IPS-15b (cell line): ENCODE measurements at regions not wholly inside any gene's neighbourhood (a gene's known extent, or its start where the extent isn't known, plus 50 kb on each side); places are given as distances from the start of the nearest gene placed in this dataset.

Experiments used
- H3K27me3 ChIP-seq: one replicate; pipeline ENCODE4 v1.6.1; 2013; ENCODE audit warnings: low read length; ENCODE audit not compliant: control insufficient read depth, insufficient read depth
- H3K36me3 ChIP-seq: one replicate; pipeline ENCODE4 v1.6.1; 2013; ENCODE audit warnings: low read length; ENCODE audit not compliant: control insufficient read depth, insufficient read depth
- H3K4me1 ChIP-seq: one replicate; pipeline ENCODE4 v1.6.1; 2013; ENCODE audit warnings: mild to moderate bottlenecking, low read length; ENCODE audit not compliant: control insufficient read depth, insufficient read depth
- H3K4me3 ChIP-seq: one replicate; pipeline ENCODE4 v1.5.1; 2013; ENCODE audit warnings: low read depth, low read length
- H3K9ac ChIP-seq: one replicate; pipeline ENCODE4 v1.6.1; 2013; ENCODE audit warnings: low read depth, mild to moderate bottlenecking, low read length
- H3K9me3 ChIP-seq: one replicate; pipeline ENCODE4 v1.6.1; 2013; ENCODE audit warnings: mild to moderate bottlenecking, low read length; ENCODE audit not compliant: control insufficient read depth, insufficient read depth

DNA sequence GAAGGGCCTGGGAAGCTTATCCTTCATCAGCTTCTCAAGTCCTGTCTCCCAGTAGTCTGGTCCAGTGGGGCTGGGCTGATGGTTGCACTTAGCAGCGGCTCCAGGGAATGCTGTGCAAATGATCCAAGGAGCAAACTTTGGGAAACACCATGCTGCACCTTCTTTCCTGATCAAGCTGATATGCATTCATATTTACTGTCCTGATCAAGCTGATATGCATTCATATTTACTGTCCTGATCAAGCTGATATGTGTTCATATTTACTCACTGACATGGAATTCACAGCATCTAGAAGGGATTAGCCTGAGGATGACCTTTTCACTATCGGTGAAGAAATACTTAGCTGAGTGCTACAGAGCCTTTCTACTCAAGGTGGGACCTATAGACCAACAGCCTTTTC, 330.7 kb downstream of the BMPER start:
- Histone ChIP-seq H3K9ac (no peak overlapping the region), H3K4me3 (no peak overlapping the region), H3K4me1 (no peaks in the 10 kb centered on the region), H3K9me3 (no peaks in the 10 kb centered on the region), H3K36me3 (no peaks in the 10 kb centered on the region), H3K27me3 (no peaks in the 10 kb centered on the region)

DNA sequence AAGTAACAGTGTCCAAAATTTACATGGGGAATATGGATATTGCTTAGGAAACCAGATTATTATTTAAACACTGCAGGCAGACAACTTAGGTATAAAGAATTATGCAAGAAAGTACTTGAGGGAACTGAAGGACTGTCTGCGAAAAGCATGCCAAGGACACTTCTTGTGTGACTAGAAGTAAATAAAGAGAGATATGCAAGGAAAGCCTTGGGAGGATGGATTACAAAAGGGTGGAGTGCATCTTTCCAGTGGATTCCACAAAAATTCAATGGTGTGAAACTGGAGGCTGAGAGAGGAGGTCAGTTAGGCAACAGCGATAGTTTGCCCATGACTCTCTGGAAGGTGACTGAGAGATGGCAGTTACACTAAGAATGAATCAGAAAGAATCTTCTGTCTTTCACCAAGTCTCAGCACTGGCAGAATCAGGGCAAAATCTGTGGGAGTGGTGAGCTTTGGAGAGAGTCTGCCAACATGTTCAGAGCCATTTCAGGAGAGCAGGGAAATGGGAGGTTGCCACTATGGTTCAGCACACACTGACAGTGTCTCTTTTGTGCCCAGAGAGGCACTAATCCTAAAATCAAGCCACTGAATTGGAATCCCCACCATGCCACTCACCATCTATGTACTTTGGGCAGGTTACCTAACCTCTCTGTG, 331.6 kb downstream of the BMPER start:
- no peaks in the 10 kb centered on the region for H3K9me3 ChIP-seq
- no peak overlapping the region for H3K9ac ChIP-seq
- no peaks in the 10 kb centered on the region for H3K27me3 ChIP-seq
- no peaks in the 10 kb centered on the region for H3K4me1 ChIP-seq
- no peak overlapping the region for H3K4me3 ChIP-seq
- no peaks in the 10 kb centered on the region for H3K36me3 ChIP-seq

DNA sequence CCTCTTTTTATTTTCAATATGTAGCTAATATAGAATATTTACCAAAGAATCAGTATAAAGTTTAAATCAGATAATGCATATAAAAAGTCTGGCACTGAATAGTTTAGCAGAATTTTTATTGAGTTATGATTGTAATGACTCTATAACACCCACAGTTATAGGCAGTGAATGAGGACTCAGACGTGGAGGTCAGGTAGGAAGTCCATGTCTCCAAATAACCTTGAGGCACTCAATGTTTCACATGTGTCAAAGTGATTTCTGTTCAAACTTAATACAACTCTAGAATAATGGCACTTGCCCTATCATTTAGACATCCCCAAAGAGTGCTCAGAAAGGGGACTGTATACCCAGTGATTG, 332.1 kb downstream of the BMPER start:
- no peaks in the 10 kb centered on the region for H3K4me1 ChIP-seq
- no peaks in the 10 kb centered on the region for H3K9me3 ChIP-seq
- no peak overlapping the region for H3K4me3 ChIP-seq
- no peak overlapping the region for H3K9ac ChIP-seq
- H3K36me3 ChIP-seq, result no peaks in the 10 kb centered on the region
- no peaks in the 10 kb centered on the region for H3K27me3 ChIP-seq

DNA sequence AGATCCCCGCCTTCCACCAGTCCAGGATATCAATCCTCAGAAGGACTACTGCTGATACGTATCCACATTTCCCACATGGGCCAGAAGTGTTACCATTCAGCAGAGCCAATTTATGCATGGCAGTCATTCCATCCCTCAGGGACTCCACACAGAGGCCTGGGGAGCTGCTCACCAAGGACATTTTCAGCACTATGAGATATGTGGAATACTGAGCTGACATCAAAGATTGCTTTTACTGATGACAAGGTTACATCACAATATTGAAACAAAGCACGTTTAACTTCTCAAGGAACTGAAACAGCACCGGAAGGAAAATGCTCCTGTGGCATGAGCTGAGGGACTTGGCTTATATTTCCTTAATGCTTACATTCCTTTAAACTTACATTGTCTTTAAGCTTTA, 335.1 kb downstream of the BMPER start:
- H3K27me3 ChIP-seq, result no peaks in the 10 kb centered on the region
- H3K9ac ChIP-seq, result no peak overlapping the region
- no peaks in the 10 kb centered on the region for H3K9me3 ChIP-seq
- no peaks in the 10 kb centered on the region for H3K36me3 ChIP-seq
- H3K4me1 ChIP-seq, result no peaks in the 10 kb centered on the region
- H3K4me3 ChIP-seq, result no peak overlapping the region

DNA sequence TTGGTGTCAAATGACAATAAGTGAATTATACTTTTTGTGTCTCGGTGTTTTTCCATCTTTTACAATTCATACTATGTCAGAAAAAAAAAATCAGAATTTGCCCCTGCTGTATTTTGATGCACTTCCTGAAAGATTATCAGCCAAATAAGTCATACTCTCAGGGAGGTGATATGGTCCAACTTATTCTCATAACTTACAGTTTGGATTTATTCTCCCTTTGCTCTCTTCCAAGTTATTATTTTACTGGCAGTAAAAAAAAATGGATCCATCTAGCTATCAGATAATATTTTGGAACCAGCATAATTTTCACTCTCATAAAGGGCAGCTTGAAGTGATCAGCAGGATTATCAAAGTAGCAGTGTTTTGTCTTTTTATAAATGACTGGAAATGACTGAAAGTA, 337.1 kb downstream of the BMPER start:
- Histone ChIP-seq H3K4me3 (no peak overlapping the region), H3K9ac (no peak overlapping the region), H3K4me1 (no peaks in the 10 kb centered on the region), H3K9me3 (no peaks in the 10 kb centered on the region), H3K27me3 (no peaks in the 10 kb centered on the region), H3K36me3 (no peaks in the 10 kb centered on the region)

DNA sequence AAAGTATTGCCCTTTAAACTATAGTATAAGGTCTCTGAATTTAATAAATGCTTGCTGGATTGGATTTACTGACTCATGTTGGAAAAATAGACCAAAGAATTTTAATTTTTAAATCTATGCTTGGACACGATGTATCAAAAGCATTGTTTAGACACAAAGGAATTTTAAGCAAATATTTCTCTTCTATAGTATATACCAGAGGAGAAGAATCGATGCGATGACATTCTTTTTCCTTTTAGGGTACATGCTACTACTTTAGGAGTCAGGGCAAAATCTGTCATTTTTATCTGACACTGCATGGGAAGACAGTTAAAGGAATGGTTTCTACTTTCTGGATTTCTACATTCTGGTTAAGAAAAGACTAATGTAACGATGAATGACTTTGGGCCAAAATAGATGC, 339.9 kb downstream of the BMPER start:
- no peaks in the 10 kb centered on the region for H3K4me1 ChIP-seq

DNA sequence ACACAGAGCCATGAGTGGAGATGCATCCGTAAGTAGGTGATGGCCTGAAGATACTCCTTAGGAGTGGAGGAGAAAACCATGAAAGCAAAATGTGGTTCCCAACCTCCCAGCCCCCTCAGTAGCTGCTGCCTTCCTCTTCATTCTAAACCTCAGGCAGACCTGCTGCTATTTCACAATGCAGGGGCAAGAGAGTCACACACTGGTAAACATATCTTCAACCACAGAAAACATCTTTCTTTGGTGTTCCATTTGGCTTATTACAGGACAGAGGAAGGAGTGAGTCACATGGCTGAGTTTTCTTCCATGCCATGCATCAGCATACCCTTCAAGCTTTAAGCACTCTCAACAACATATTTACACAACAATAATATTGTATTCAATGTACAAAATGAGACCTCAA, 342.1 kb downstream of the BMPER start:
- no peaks in the 10 kb centered on the region for H3K27me3 ChIP-seq
- H3K9ac ChIP-seq, result no peak overlapping the region
- H3K36me3 ChIP-seq, result no peaks in the 10 kb centered on the region
- no peak overlapping the region for H3K4me3 ChIP-seq
- H3K4me1 ChIP-seq, result no peaks in the 10 kb centered on the region
- H3K9me3 ChIP-seq, result no peaks in the 10 kb centered on the region

More for the DNA sequence above, 339.9 kb downstream of the BMPER start:
- Histone ChIP-seq H3K4me3 (no peak overlapping the region), H3K9me3 (no peaks in the 10 kb centered on the region), H3K9ac (no peak overlapping the region), H3K27me3 (no peaks in the 10 kb centered on the region), H3K36me3 (no peaks in the 10 kb centered on the region)

DNA sequence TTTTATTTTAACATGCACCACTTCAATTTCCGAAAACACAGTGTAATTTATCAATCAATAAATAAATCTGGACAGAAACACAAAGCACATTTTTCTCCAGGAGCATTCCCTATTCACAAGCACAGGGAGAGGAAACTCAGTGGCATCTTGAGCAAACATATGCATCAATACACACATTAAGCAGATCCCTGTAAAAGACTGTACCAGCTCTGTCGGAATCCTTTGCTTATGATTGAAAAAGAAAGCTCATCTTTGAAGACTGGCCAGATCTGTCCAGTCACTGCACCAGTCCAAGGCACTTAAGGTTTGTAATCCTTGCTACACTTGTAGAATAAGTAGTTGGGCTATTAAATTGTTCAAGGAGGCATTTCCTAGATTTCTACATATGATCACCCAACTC, 343.9 kb downstream of the BMPER start:
- no peak overlapping the region for H3K4me3 ChIP-seq
- no peaks in the 10 kb centered on the region for H3K4me1 ChIP-seq

DNA sequence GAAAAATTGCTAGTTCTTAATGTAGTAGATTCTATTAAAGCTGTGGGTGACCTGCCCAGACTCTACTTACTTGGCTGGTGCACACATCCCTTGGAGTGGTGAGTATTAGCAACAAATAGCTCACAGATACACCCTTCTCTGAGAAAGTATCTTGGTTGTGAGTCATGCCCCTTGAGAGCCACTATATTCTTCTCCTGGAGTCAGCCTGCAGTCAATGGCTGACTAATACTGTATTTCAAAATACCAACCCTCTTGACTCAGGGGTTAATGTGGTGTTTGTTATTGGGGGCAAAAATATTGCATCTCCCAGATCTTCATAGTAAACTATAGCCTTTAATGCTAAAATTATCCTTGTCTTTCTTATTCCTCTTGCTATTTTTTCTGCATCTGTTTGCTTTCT, 354.9 kb downstream of the BMPER start:
- Histone ChIP-seq H3K27me3 (no peaks in the 10 kb centered on the region), H3K9me3 (no peaks in the 10 kb centered on the region), H3K36me3 (no peaks in the 10 kb centered on the region), H3K4me1 (no peaks in the 10 kb centered on the region), H3K9ac (no peak overlapping the region), H3K4me3 (no peak overlapping the region)

More for the DNA sequence above, 343.9 kb downstream of the BMPER start:
- no peaks in the 10 kb centered on the region for H3K9me3 ChIP-seq
- H3K27me3 ChIP-seq, result no peaks in the 10 kb centered on the region
- H3K9ac ChIP-seq, result no peak overlapping the region
- H3K36me3 ChIP-seq, result no peaks in the 10 kb centered on the region

DNA sequence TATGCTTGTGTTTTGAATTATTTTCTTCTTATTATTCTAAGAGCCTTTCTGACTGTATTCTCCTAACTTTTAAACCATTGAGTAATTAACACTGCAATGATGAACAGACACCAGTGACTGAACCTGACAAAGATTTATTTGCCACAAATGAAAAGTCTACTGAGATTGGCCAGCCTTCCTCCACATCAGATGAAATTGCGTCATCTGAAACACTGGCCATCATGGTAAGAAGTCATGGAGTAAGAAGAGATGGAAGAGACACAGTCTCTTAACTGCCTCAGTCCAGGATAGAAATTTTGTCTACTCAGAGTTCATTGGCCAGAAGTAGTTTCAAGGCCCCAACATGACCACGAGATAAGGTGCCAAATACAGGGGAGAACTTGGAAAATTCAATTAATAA, 357.8 kb downstream of the BMPER start:
- Histone ChIP-seq H3K9ac (no peak overlapping the region), H3K36me3 (no peaks in the 10 kb centered on the region)

DNA sequence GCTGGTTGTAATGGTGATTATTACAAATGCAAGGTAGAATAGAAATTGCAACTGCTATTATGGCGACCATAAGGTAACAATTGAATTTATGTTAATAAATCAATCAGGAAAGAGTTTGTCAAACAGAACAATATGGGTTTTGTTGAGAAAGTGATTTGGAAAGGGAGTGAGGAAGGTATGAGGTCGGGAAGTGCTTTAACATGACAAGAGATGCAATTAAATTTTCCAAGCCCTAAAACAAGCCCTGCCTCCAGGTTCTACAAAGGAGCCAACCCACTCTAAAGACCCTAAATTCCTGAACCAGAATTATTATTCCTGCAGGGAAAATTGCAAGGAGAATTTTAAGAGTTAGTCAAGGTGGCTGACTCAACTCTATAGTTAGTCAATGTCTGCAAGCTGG, 363.7 kb downstream of the BMPER start:
- no peak overlapping the region for H3K4me3 ChIP-seq
- no peak overlapping the region for H3K9ac ChIP-seq
- H3K27me3 ChIP-seq, result no peaks in the 10 kb centered on the region
- H3K4me1 ChIP-seq, result no peaks in the 10 kb centered on the region
- H3K9me3 ChIP-seq, result no peaks in the 10 kb centered on the region
- no peaks in the 10 kb centered on the region for H3K36me3 ChIP-seq

More for the DNA sequence above, 357.8 kb downstream of the BMPER start:
- no peaks in the 10 kb centered on the region for H3K9me3 ChIP-seq
- H3K27me3 ChIP-seq, result no peaks in the 10 kb centered on the region
- H3K4me1 ChIP-seq, result no peaks in the 10 kb centered on the region
- no peak overlapping the region for H3K4me3 ChIP-seq

DNA sequence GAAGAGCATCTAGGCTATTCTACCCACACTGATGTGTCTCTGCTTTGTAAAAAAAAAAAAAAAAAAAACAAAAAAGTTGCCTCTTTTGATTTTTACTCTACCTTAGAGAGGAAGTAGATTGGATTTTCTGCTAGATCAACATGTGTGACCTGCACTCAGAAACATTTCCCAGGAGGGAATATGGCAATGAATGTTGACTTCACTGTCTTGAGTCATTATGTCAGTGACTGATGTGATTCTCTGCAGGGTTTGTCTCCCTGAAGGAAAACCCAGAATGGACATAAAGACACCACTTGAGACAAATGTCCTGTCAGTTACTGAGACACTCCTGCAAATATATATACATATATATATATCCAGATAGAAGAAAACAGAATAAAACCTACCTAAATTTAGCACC, 370.3 kb downstream of the BMPER start:
- no peaks in the 10 kb centered on the region for H3K9me3 ChIP-seq
- H3K9ac ChIP-seq, result no peak overlapping the region
- H3K4me3 ChIP-seq, result no peak overlapping the region
- no peaks in the 10 kb centered on the region for H3K36me3 ChIP-seq
- no peaks in the 10 kb centered on the region for H3K27me3 ChIP-seq
- H3K4me1 ChIP-seq, result peaks cover 5% of the 10 kb centered on the region
